GM12878 (cell line): ENCODE measurements at regions not wholly inside any gene's neighbourhood (a gene's known extent, or its start where the extent isn't known, plus 50 kb on each side); places are given as distances from the start of the nearest gene placed in this dataset.

Experiments
- E4F1 ChIP-seq: fragments of 450-650 bp; IDR thresholded peaks from 2 replicates; pipeline ENCODE4 v1.6.1; 2018; ENCODE audit warnings: borderline replicate concordance, mild to moderate bottlenecking; ENCODE audit not compliant: partially characterized antibody
- NBN ChIP-seq: fragments of 450-650 bp; IDR thresholded peaks from 2 replicates; pipeline ENCODE4 v1.6.1; 2016
- YY1 ChIP-seq: IDR thresholded peaks from 2 replicates; pipeline ENCODE4 v1.6.1; 2011; ENCODE audit warnings: low read depth, mild to moderate bottlenecking, low read length
- TF ChIP-seq, protein P1 (sequence below), 3 experiments: IDR thresholded peaks in 2 of 3; conservative IDR thresholded peaks in 1 of 3; 2 replicates each; pipeline ENCODE4 v1.5.1; 2011; ENCODE audit warnings: low read depth in 3 of 3, low read length in 3 of 3, mild to moderate bottlenecking in 3 of 3, control low read depth in 2 of 3, moderate library complexity in 2 of 3, inconsistent platforms in 1 of 3, mixed read lengths in 1 of 3; ENCODE audit not compliant: control insufficient read depth in 2 of 3, insufficient read depth in 1 of 3; ENCODE audit errors: extremely low read depth in 1 of 3

DNA sequence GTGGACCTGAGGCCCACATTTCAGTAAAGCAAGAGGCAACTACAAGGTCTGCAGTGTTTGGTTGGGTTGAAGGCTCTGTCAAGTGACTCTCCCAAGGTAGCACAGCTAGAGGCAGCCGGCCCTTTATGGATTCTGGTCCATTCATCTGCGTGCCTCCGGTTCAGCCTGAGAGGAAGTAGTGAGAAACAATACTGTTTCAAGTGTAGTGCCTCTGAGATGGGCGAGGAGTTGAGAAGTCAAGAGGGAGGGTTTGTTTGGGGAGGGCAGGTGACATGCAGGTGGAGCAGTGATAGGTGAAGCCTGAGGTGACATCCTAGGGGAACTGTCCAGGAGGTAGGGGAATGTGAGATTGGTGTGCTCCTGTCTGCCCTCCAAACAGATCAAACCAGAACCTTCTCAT is 933.5 kb downstream of the VRK1 start:
- TF ChIP-seq NBN (no peak), E4F1 (no peak), YY1 (no peak)
- TF ChIP-seq, protein P1, sequence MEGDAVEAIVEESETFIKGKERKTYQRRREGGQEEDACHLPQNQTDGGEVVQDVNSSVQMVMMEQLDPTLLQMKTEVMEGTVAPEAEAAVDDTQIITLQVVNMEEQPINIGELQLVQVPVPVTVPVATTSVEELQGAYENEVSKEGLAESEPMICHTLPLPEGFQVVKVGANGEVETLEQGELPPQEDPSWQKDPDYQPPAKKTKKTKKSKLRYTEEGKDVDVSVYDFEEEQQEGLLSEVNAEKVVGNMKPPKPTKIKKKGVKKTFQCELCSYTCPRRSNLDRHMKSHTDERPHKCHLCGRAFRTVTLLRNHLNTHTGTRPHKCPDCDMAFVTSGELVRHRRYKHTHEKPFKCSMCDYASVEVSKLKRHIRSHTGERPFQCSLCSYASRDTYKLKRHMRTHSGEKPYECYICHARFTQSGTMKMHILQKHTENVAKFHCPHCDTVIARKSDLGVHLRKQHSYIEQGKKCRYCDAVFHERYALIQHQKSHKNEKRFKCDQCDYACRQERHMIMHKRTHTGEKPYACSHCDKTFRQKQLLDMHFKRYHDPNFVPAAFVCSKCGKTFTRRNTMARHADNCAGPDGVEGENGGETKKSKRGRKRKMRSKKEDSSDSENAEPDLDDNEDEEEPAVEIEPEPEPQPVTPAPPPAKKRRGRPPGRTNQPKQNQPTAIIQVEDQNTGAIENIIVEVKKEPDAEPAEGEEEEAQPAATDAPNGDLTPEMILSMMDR (IDR thresholded peaks at IDR 0.05 in 2 of 3, conservative IDR thresholded peaks at IDR 0.05 in 1 of 3; ENCODE audit: control insufficient read depth in 2 of 3, extremely low read depth in 1 of 3, insufficient read depth in 1 of 3, low read depth in 3 of 3, low read length in 3 of 3), result no peak
